Common myeloid progenitor, CD34-positive (primary cell): ENCODE measurements at regions not wholly inside any gene's neighbourhood (a gene's known extent, or its start where the extent isn't known, plus 50 kb on each side); places are given as distances from the start of the nearest gene placed in this dataset.

Source experiments
- CTCF ChIA-PET: fragments of 350-600 bp; sonication (Branson Sonifier 250); formaldehyde crosslinking; loops from one replicate; lab custom pipeline; 2021; ENCODE audit warnings: antibody characterized with exemption; lab: Charles Lee
- POLR2A ChIA-PET: fragments of 350-600 bp; sonication (Branson Sonifier 250); formaldehyde crosslinking; loops from one replicate; lab custom pipeline; 2021; ENCODE audit warnings: antibody characterized with exemption; lab: Charles Lee
- DNase-seq, 3 donors: peaks; one replicate each; pipeline versions ENCODE4 v3.0.0 to v3.0.0-alpha.2; 2013
- H3K27ac ChIP-seq, 2 experiments: 1 replicate in 1 of 2; 2 replicates in 1 of 2; pipeline ENCODE4 v1.7.0; 2013; ENCODE audit warnings: inconsistent platforms in 2 of 2, low read length in 2 of 2, mild to moderate bottlenecking in 2 of 2, low read depth in 1 of 2, moderate library complexity in 1 of 2; ENCODE audit not compliant: severe bottlenecking in 2 of 2, insufficient read depth in 1 of 2, poor library complexity in 1 of 2
- H3K27me3 ChIP-seq, 5 experiments: replicated peaks in 2 of 5; 1 replicate in 3 of 5; 2 replicates in 2 of 5; pipeline versions ENCODE4 v1.6.1 to v1.7.0; 2013; ENCODE audit warnings: low read length in 4 of 5, mild to moderate bottlenecking in 2 of 5, moderate library complexity in 2 of 5, inconsistent platforms in 1 of 5; ENCODE audit not compliant: insufficient read depth in 5 of 5, control insufficient read depth in 4 of 5
- H3K36me3 ChIP-seq, 4 experiments: 1 replicate in 2 of 4; 2 replicates in 2 of 4; pipeline versions ENCODE4 v1.6.1 to v1.7.0; 2013; ENCODE audit warnings: low read length in 3 of 4, control low read depth in 1 of 4, mild to moderate bottlenecking in 1 of 4; ENCODE audit not compliant: control insufficient read depth in 4 of 4, insufficient read depth in 4 of 4
- H3K4me1 ChIP-seq, 4 experiments: 1 replicate in 3 of 4; 2 replicates in 1 of 4; pipeline versions ENCODE4 v1.6.1 to v1.7.1; 2013; ENCODE audit warnings: low read length in 3 of 4, mild to moderate bottlenecking in 3 of 4, control low read depth in 1 of 4, inconsistent platforms in 1 of 4, moderate library complexity in 1 of 4; ENCODE audit not compliant: control insufficient read depth in 4 of 4, insufficient read depth in 4 of 4; ENCODE audit errors: control extremely low read depth in 1 of 4
- H3K4me3 ChIP-seq, 7 experiments: 1 replicate in 4 of 7; 2 replicates in 3 of 7; pipeline versions ENCODE4 v1.5.1 to v1.7.0; 2013; ENCODE audit warnings: mild to moderate bottlenecking in 7 of 7, low read length in 6 of 7, moderate library complexity in 6 of 7, inconsistent platforms in 2 of 7, low read depth in 2 of 7, control low read depth in 1 of 7; ENCODE audit not compliant: insufficient read depth in 4 of 7, control insufficient read depth in 1 of 7; ENCODE audit errors: extremely low read depth in 1 of 7
- H3K9me3 ChIP-seq, 5 experiments: 1 replicate in 4 of 5; 2 replicates in 1 of 5; pipeline versions ENCODE4 v1.6.1 to v1.7.1; 2013; ENCODE audit warnings: low read length in 4 of 5, mild to moderate bottlenecking in 2 of 5, inconsistent platforms in 1 of 5, low read depth in 1 of 5, moderate library complexity in 1 of 5; ENCODE audit not compliant: control insufficient read depth in 4 of 5, insufficient read depth in 2 of 5; ENCODE audit errors: control extremely low read depth in 1 of 5
- WGBS: methylation state at CpG from one replicate; pipeline ENCODE4 v1.1.5; 2013; ENCODE audit not compliant: insufficient coverage; 5-methylcytosine and 5-hydroxymethylcytosine counted together

DNA sequence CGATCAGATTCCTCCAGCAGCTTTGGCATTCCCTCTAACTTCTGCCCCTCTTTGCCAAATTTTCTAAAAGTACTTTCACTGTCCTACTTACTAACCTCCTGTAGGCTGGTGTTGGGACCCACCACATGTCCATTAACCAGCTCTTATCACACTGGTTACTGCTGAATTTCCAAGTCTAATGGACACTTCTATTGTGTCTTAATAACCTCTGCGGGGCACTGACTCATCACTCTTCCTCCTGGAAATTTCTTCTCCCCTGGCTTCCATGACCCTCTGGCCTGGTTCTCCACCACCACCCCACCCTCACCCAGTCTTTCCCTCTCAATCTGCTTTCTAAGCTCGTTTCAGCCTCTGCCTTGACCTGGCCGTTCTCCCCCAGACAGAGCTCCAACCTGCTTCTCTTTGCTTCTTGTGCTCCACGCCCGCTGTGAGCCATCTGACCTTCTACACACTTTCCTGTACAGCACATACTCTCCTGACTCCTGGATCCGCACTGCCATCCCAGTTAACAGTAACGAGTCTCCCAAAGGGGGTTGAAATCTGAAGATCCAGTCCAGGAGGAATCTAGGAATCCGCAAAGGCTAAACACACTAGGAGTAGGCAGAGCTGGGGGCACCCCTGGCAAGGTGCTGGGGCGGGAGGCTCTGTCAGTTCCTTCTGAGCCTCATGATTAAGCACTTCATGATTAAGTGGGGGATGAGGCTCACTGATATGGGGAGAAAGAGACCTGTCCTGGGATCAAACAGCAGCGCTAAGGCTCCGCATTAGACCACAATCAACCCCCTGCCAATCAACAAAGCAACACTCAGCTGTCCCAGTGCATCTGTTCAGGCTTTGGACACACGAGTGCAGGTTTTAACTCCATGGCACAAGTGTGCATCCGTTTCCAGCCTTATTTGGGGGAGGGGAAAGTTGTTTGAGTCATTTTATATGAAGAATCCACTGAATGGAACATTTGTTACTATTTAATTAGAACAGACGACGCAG is 146.3 kb downstream of the LY86 start:
- POLR2A ChIA-PET: interaction anchor here (0.6 kb wide), 1 partner anchor 145 kb away, joined by 3 read pairs; no protein-coding TSS in a partner anchor
- Histone ChIP-seq H3K9me3 (no peaks in the 10 kb centered on the region), H3K36me3 (no peaks in the 10 kb centered on the region), H3K4me3 (no peak overlapping the region), H3K27ac (no peak overlapping the region), H3K27me3 (no peaks in the 10 kb centered on the region), H3K4me1 (peaks cover 0 to 5% (median 0%) of the 10 kb centered on the region in 4 experiments)
- no peak for DNase-seq
- WGBS: 89% methylated on average over 12 of the region's 16 CpGs
- CTCF ChIA-PET: interaction anchor here (1.2 to 2.8 kb wide), 3 partner anchors 9 to 418 kb away, joined by 3 to 12 read pairs (median 3); no protein-coding TSS in a partner anchor

DNA sequence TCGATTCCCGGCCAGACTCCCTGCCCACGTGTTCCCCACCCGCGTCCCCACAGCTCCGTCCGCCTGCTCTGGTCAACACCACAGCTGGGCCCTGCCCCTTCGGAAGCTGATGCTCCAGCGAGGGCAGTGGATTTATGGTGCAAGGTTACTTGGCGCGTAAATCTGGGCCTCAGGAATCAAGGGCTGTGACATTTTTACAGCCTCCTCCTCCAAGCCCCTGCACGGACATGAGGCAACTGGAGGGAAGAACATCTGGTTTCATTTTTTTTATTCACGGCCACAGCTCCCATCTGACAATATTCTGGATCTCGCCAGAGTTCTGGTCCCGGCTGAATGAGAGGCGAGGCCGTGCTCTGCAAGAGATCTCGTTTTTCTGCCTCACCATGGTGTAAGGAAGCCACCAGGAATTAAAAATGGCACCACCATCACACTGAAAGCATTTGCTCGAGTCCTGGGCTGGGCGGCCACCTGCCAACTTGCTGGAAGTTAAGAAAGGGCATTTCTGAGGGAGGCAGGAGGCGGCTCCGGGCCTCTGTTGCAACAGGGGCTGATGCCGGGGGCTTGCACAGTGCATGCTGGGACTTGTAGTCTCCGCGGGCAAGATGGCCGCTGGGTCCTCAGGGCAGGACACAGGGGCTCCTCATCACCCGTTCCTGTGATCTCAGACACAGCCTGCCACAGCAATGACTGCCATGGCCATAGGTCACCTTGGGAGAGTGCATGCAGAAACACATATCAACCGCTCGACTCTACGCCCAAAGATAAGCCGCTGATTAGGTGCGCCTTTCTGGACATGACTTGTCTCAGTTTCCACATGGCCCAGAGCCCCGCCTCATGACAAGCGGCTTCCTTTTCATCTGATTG is 148.5 kb downstream of the LY86 start:
- peak in 2 of 3 donors; percentile 28 to 32 for DNase-seq
- H3K4me3 ChIP-seq: peak overlapping the region in 3 of 7 experiments; percentile 31 to 51 (median 44)
- ChIA-PET POLR2A (no interaction called here), CTCF (interaction anchor here (2.8 kb wide), 1 partner anchor 12 kb away, joined by 12 read pairs; no protein-coding TSS in a partner anchor)
- 74% methylated on average over 33 of the region's 34 CpGs for WGBS
- H3K36me3 ChIP-seq: no peaks in the 10 kb centered on the region
- H3K4me1 ChIP-seq: peaks cover 0 to 5% (median 0%) of the 10 kb centered on the region in 4 experiments
- H3K9me3 ChIP-seq: no peaks in the 10 kb centered on the region
- no peaks in the 10 kb centered on the region for H3K27me3 ChIP-seq
- no peak overlapping the region for H3K27ac ChIP-seq

DNA sequence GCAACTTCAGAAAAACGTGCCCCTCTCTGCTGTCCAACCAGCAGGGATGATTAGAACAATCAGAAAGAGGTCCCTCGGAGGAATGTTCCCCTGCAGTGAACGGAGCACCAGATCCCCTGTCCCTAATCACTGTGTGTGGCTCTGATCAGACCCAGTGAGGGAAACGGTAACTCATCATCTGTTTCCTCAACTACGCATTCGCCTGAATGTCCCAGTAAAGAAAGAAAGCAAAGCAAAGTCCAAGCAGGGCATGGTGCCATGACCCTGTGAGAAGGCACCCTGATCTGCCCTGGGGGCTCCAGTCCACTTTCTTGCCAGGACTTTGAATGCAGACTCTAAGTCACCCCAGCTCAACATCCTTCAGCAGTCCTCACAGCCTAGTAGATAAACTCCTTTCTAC is 149.2 kb downstream of the LY86 start:
- Histone ChIP-seq H3K27ac (no peak overlapping the region), H3K4me3 (peak overlapping the region in 2 of 7 experiments; percentile 31 to 44)
- POLR2A ChIA-PET: no interaction called here

DNA sequence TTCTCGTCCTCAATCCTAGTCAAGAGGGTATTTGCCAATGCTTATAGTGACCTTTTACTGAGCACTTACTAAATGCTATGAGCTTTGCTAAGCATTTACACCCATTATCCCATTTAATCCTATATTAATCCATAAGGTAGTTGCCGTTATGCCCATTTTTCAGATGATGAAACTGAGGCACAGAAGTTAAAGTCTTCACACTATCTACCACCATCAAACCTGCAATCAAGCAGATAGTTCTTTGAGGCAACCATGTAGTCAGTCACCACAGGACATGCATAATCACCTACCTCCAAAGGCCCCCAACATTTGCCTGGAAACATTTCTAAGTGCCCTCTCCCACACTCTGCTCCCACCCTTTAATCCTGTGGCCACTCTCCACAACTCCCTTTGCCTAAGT is 149.6 kb downstream of the LY86 start:
- WGBS: 100% methylated on average over 2 of the region's 2 CpGs
- no peak overlapping the region for H3K27ac ChIP-seq
- ChIA-PET POLR2A (no interaction called here), CTCF (interaction anchor here (0.8 kb wide), 1 partner anchor 21 kb away, joined by 3 read pairs; no protein-coding TSS in a partner anchor)
- no peaks in the 10 kb centered on the region for H3K27me3 ChIP-seq
- no peaks in the 10 kb centered on the region for H3K9me3 ChIP-seq
- no peak overlapping the region for H3K4me3 ChIP-seq
- no peak for DNase-seq
- no peaks in the 10 kb centered on the region for H3K36me3 ChIP-seq
- H3K4me1 ChIP-seq: peaks cover 0 to 5% (median 0%) of the 10 kb centered on the region in 4 experiments

More for the DNA sequence above, 149.2 kb downstream of the LY86 start:
- Histone ChIP-seq H3K27me3 (no peaks in the 10 kb centered on the region), H3K4me1 (peaks cover 0 to 5% (median 0%) of the 10 kb centered on the region in 4 experiments), H3K9me3 (no peaks in the 10 kb centered on the region), H3K36me3 (no peaks in the 10 kb centered on the region)
- CTCF ChIA-PET: interaction anchor here (0.8 kb wide), 1 partner anchor 21 kb away, joined by 3 read pairs; no protein-coding TSS in a partner anchor
- 84% methylated on average over 4 of the region's 6 CpGs for WGBS
- no peak for DNase-seq

DNA sequence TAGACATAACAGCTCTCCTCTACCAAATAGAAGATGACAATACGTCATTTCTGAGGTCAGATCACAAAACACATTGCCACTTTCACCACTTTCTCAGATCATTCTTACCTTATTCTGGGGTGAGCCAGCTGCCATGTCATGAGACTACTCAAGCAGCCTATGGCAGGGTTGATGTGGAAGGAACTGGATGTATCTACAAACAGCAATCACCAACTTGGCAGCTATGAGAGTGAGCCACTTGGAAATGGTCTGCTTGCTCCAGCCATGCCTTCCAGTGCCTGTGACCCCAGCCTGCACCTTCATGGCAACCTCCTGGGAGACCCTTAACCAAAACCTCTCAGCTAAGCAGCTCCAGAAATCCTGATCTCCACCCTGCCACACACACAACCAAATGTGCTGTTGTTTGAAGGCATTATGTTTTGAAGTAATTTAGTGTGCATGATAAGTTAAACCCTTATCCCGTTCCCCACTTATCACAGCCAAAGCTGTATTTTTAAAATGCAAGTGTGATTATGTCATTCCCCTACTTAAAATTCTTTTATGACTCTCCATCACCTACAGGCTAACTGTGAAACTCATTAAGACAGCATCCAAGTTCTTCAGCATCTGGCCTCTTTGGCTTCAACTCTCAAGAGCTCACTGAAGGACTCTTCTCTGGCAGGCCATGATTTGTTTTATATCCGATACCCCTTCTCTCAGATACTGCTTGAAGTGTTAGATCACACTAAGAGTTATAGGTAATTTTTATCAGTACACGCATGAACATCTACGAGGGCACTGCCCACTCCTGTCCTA is 150.6 kb downstream of the LY86 start:
- Histone ChIP-seq H3K9me3 (no peaks in the 10 kb centered on the region), H3K4me3 (no peak overlapping the region), H3K4me1 (peaks cover 0 to 5% (median 0%) of the 10 kb centered on the region in 4 experiments), H3K27ac (no peak overlapping the region), H3K36me3 (no peaks in the 10 kb centered on the region), H3K27me3 (no peaks in the 10 kb centered on the region)
- ChIA-PET CTCF (interaction anchor here (0.9 kb wide), 1 partner anchor 18 kb away, joined by 4 read pairs; no protein-coding TSS in a partner anchor), POLR2A (no interaction called here)
- no peak for DNase-seq
- 100% methylated on average over 2 of the region's 5 CpGs for WGBS

DNA sequence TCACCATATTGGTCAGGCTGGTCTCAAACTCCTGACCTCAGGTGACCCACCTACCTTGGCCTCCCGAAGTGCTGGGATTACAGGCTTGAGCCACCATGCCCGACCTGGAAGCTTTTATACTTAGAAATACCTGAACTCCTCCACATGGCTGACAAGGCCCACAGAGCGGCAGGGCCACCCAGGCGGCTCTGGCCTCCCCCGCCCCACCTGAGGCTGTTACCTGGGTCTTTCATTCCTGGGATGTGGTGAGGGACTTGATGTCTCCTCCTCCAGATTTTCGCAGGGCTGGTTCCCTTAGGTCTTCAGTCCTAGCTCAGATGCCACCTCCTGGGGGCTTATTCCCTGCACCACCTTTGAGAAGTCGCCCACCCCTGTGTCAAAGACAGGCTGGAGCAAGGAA is 152.1 kb downstream of the LY86 start:
- H3K4me1 ChIP-seq: no peaks in the 10 kb centered on the region
- H3K27me3 ChIP-seq: no peaks in the 10 kb centered on the region
- ChIA-PET CTCF (interaction anchor here (1.3 kb wide), 1 partner anchor 41 kb away, joined by 3 read pairs; no protein-coding TSS in a partner anchor), POLR2A (no interaction called here)
- no peaks in the 10 kb centered on the region for H3K9me3 ChIP-seq
- no peak overlapping the region for H3K4me3 ChIP-seq
- DNase-seq: no peak
- H3K36me3 ChIP-seq: no peaks in the 10 kb centered on the region
- no peak overlapping the region for H3K27ac ChIP-seq
- 98% methylated on average over 6 of the region's 7 CpGs for WGBS
